IPS-18a (cell line): ENCODE measurements at regions not wholly inside any gene's neighbourhood (a gene's known extent, or its start where the extent isn't known, plus 50 kb on each side); places are given as distances from the start of the nearest gene placed in this dataset.

ENCODE experiments used
- H3K27ac ChIP-seq: one replicate; pipeline ENCODE4 v1.5.1; 2013; ENCODE audit warnings: low read length
- H3K27me3 ChIP-seq: one replicate; pipeline ENCODE4 v1.6.1; 2013; ENCODE audit warnings: mild to moderate bottlenecking, low read length; ENCODE audit not compliant: control insufficient read depth, insufficient read depth
- H3K36me3 ChIP-seq: one replicate; pipeline ENCODE4 v1.6.1; 2013; ENCODE audit warnings: low read depth, low read length; ENCODE audit not compliant: control insufficient read depth
- H3K4me1 ChIP-seq: one replicate; pipeline ENCODE4 v1.6.1; 2013; ENCODE audit warnings: low read depth, low read length; ENCODE audit not compliant: control insufficient read depth
- H3K4me3 ChIP-seq: one replicate; pipeline ENCODE4 v1.5.1; 2013; ENCODE audit warnings: low read length
- H3K9ac ChIP-seq: one replicate; pipeline ENCODE4 v1.6.1; 2013; ENCODE audit warnings: mild to moderate bottlenecking, low read length, moderate library complexity
- H3K9me3 ChIP-seq: one replicate; pipeline ENCODE4 v1.6.1; 2013; ENCODE audit warnings: low read depth, low read length; ENCODE audit not compliant: control insufficient read depth

GRCh38 chr20:63060057-63060991 is 53.6 kb upstream of the BHLHE23 start:
- no peak overlapping the region for H3K27ac ChIP-seq
- H3K27me3 ChIP-seq, result peaks cover 9% of the 10 kb centered on the region
- no peak overlapping the region for H3K4me3 ChIP-seq

GRCh38 chr20:63059684-63060056 is 52.9 kb upstream of the BHLHE23 start:
- H3K4me3 ChIP-seq, result no peak overlapping the region
- peaks cover 9% of the 10 kb centered on the region for H3K27me3 ChIP-seq
- no peak overlapping the region for H3K27ac ChIP-seq
- H3K36me3 ChIP-seq, result no peaks in the 10 kb centered on the region
- no peak overlapping the region for H3K9ac ChIP-seq
- H3K4me1 ChIP-seq, result no peaks in the 10 kb centered on the region
- H3K9me3 ChIP-seq, result no peaks in the 10 kb centered on the region

More at GRCh38 chr20:63060057-63060991, 53.6 kb upstream of the BHLHE23 start:
- Histone ChIP-seq H3K4me1 (no peaks in the 10 kb centered on the region), H3K36me3 (no peaks in the 10 kb centered on the region), H3K9ac (no peak overlapping the region), H3K9me3 (no peaks in the 10 kb centered on the region)

- H3K27me3 ChIP-seq, result peaks cover 9% of the 10 kb centered on the region
- no peaks in the 10 kb centered on the region for H3K4me1 ChIP-seq
Observed at GRCh38 chr20:63058696-63059335, 52.1 kb upstream of the BHLHE23 start.

GRCh38 chr20:63057171-63058117 is 50.7 kb upstream of the BHLHE23 start:
- H3K9ac ChIP-seq, result no peak overlapping the region
- H3K36me3 ChIP-seq, result no peaks in the 10 kb centered on the region
- H3K4me1 ChIP-seq, result no peaks in the 10 kb centered on the region
- no peak overlapping the region for H3K4me3 ChIP-seq
- H3K27me3 ChIP-seq, result peaks cover 9% of the 10 kb centered on the region
- no peaks in the 10 kb centered on the region for H3K9me3 ChIP-seq
- no peak overlapping the region for H3K27ac ChIP-seq

More at GRCh38 chr20:63058696-63059335, 52.1 kb upstream of the BHLHE23 start:
- H3K4me3 ChIP-seq, result no peak overlapping the region
- no peaks in the 10 kb centered on the region for H3K36me3 ChIP-seq
- H3K9ac ChIP-seq, result no peak overlapping the region
- H3K9me3 ChIP-seq, result no peaks in the 10 kb centered on the region
- H3K27ac ChIP-seq, result no peak overlapping the region

GRCh38 chr20:63056236-63057170 is 49.7 kb upstream of the BHLHE23 start:
- Histone ChIP-seq H3K9ac (no peak overlapping the region), H3K4me3 (no peak overlapping the region), H3K9me3 (no peaks in the 10 kb centered on the region), H3K27me3 (peaks cover 9% of the 10 kb centered on the region), H3K27ac (no peak overlapping the region), H3K4me1 (no peaks in the 10 kb centered on the region), H3K36me3 (no peaks in the 10 kb centered on the region)
